ENCODE measurements at regions not wholly inside any gene's neighbourhood (a gene's known extent, or its start where the extent isn't known, plus 50 kb on each side); places are given as distances from the start of the nearest gene placed in this dataset.

GRCh38 chr3:115478359-115478758, 145.0 kb upstream of the GAP43 start:
- Mint-ChIP-seq H3K36me3 (ENCODE audit: insufficient read depth) (no peaks in the 10 kb centered on the region), H3K27ac (no peak overlapping the region), H3K4me3 (ENCODE audit: low read depth) (no peak overlapping the region), H3K9me3 (ENCODE audit: low read depth) (peaks cover 5% of the 10 kb centered on the region), H3K27me3 (no peaks in the 10 kb centered on the region), H3K4me1 (ENCODE audit: low read depth) (no peaks in the 10 kb centered on the region)
- TF ChIP-seq, protein P1, sequence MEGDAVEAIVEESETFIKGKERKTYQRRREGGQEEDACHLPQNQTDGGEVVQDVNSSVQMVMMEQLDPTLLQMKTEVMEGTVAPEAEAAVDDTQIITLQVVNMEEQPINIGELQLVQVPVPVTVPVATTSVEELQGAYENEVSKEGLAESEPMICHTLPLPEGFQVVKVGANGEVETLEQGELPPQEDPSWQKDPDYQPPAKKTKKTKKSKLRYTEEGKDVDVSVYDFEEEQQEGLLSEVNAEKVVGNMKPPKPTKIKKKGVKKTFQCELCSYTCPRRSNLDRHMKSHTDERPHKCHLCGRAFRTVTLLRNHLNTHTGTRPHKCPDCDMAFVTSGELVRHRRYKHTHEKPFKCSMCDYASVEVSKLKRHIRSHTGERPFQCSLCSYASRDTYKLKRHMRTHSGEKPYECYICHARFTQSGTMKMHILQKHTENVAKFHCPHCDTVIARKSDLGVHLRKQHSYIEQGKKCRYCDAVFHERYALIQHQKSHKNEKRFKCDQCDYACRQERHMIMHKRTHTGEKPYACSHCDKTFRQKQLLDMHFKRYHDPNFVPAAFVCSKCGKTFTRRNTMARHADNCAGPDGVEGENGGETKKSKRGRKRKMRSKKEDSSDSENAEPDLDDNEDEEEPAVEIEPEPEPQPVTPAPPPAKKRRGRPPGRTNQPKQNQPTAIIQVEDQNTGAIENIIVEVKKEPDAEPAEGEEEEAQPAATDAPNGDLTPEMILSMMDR (IDR thresholded peaks at IDR 0.05; ENCODE audit: unreplicated experiment), result no peak
- DNase-seq (ENCODE audit: low spot score, unreplicated experiment), result no peak

DNA sequence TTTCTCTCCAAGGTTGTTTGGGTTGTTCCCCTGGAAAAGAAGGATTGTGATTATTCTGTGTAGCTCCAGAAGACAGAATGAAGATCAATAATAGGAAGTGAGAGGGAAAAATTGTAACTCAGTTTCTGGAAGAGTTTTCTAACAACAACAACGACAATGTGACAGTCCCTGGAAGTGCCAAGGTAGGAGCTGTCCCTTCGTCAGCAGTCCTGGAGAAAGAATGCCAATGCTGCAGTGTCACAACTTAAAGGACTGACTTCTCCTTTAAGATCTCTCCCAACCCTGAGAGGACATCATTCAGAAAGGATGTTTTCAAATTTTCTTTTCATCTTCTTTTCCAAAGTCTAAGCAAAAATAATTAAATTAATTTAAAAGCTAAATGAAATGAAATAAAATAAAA, 136.4 kb upstream of the GAP43 start:
- no peak overlapping the region for H3K27ac Mint-ChIP-seq
- H3K9me3 Mint-ChIP-seq (ENCODE audit: low read depth), result peaks cover 5% of the 10 kb centered on the region
- H3K36me3 Mint-ChIP-seq (ENCODE audit: insufficient read depth), result no peaks in the 10 kb centered on the region
- TF ChIP-seq, protein P1 (IDR thresholded peaks at IDR 0.05; ENCODE audit: unreplicated experiment), result no peak
- peaks cover 3% of the 10 kb centered on the region for H3K27me3 Mint-ChIP-seq
- peaks cover 5% of the 10 kb centered on the region for H3K4me1 Mint-ChIP-seq (ENCODE audit: low read depth)
- no peak for DNase-seq (ENCODE audit: low spot score, unreplicated experiment)
- H3K4me3 Mint-ChIP-seq (ENCODE audit: low read depth), result no peak overlapping the region

DNA sequence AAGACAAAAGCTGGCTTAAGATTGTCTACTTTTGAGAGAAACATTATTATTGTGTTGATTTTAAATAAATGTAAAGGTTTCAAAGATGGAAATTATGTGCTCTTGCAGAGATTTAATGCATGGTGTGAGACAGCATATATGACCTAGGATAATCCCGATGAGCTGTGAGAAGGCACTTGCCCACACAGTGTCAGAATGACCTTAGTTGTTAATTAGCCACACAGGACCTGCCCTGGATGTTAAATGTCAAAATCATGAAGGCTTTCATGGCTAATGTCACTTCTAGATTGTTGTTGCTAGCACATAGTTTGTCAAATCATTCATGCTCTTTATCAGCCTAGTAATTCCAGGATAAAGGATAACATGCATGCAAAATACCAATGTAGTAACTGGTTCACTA, 135.3 kb upstream of the GAP43 start:
- Mint-ChIP-seq H3K4me3 (ENCODE audit: low read depth) (no peak overlapping the region), H3K27ac (no peak overlapping the region)

GRCh38 chr3:115488409-115488808, 134.9 kb upstream of the GAP43 start:
- Mint-ChIP-seq H3K27me3 (peaks cover 3% of the 10 kb centered on the region), H3K4me1 (ENCODE audit: low read depth) (peaks cover 5% of the 10 kb centered on the region), H3K27ac (no peak overlapping the region), H3K4me3 (ENCODE audit: low read depth) (no peak overlapping the region), H3K9me3 (ENCODE audit: low read depth) (no peaks in the 10 kb centered on the region), H3K36me3 (ENCODE audit: insufficient read depth) (no peaks in the 10 kb centered on the region)
- DNase-seq (ENCODE audit: low spot score, unreplicated experiment), result no peak
- TF ChIP-seq, protein P1 (IDR thresholded peaks at IDR 0.05; ENCODE audit: unreplicated experiment), result no peak

More for the DNA sequence above, 135.3 kb upstream of the GAP43 start:
- TF ChIP-seq, protein P1 (IDR thresholded peaks at IDR 0.05; ENCODE audit: unreplicated experiment), result no peak
- Mint-ChIP-seq H3K4me1 (ENCODE audit: low read depth) (peaks cover 5% of the 10 kb centered on the region), H3K9me3 (ENCODE audit: low read depth) (peaks cover 2% of the 10 kb centered on the region), H3K36me3 (ENCODE audit: insufficient read depth) (no peaks in the 10 kb centered on the region), H3K27me3 (peaks cover 3% of the 10 kb centered on the region)
- no peak for DNase-seq (ENCODE audit: low spot score, unreplicated experiment)

GRCh38 chr3:115494826-115495225, 128.5 kb upstream of the GAP43 start:
- no peaks in the 10 kb centered on the region for H3K36me3 Mint-ChIP-seq (ENCODE audit: insufficient read depth)
- TF ChIP-seq, protein P1 (IDR thresholded peaks at IDR 0.05; ENCODE audit: unreplicated experiment), result no peak
- H3K27me3 Mint-ChIP-seq, result no peaks in the 10 kb centered on the region
- no peak overlapping the region for H3K27ac Mint-ChIP-seq
- H3K9me3 Mint-ChIP-seq (ENCODE audit: low read depth), result no peaks in the 10 kb centered on the region
- no peak for DNase-seq (ENCODE audit: low spot score, unreplicated experiment)
- no peaks in the 10 kb centered on the region for H3K4me1 Mint-ChIP-seq (ENCODE audit: low read depth)
- H3K4me3 Mint-ChIP-seq (ENCODE audit: low read depth), result no peak overlapping the region
